Upper lobe of left lung (tissue), 4 donors: ENCODE measurements at regions not wholly inside any gene's neighbourhood (a gene's known extent, or its start where the extent isn't known, plus 50 kb on each side); places are given as distances from the start of the nearest gene placed in this dataset.

ENCODE experiments used
- CTCF ChIP-seq, 6 experiments: fragments of 450-650 bp in 4 of 6; fragments of 200-600 bp in 2 of 6; sonication (generic) in 2 of 6; IDR thresholded peaks; one replicate each; pipeline ENCODE4 v1.5.1; 2016 to 2019; ENCODE audit warnings: antibody characterized with exemption in 6 of 6
- POLR2AphosphoS5 ChIP-seq, 2 donors: sonication (generic); formaldehyde crosslinking; IDR thresholded peaks; one replicate each; pipeline ENCODE4 v1.5.1; 2017; ENCODE audit warnings: antibody characterized with exemption in 2 of 2

DNA sequence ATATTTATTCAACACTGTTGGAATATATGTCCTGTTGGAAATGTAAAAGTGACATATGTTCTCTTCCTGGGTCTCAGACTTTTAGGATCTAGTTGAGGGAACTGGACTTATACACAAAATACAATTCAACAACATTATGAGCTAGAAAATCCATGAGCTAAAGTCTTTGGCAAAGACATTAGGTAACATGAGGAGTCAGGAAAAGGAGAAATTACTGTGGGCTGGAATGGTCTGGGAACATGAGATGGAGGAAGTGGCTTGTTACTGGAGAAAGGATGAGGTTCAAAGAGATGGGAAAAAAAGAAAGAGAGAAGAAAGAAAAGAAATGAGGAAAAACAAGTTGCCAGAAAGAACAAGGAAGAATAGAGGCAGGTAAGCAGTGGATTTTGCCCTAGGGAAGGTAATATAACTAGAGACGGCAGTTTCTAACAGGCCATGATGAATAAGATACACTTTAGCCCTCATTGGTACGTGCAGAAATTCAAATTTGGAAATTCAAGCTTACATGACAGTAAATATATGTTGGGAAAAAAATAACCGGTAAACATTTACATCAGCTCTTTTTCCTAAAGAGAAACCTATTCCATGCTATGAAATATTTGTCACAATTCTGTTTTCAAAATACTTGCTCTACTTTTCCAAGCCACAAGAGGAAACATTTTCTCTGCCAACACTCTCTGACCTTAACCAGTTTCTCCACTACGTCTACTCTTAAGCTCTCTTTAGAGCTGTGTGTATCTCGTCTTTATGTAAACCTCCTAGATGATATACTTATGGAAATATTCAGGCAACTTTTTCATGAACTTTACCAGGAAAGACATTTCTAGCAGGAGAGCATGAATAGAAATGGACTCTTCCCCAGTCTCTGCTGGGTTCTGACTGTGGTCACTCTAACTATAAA lies 268.8 kb upstream of the BTG1 start:
- TF ChIP-seq CTCF (IDR thresholded peaks at IDR 0.05) (no peak), POLR2AphosphoS5 (IDR thresholded peaks at IDR 0.05) (no peak)
